RPMI8226 (cell line): ENCODE measurements at regions not wholly inside any gene's neighbourhood (a gene's known extent, or its start where the extent isn't known, plus 50 kb on each side); places are given as distances from the start of the nearest gene placed in this dataset.

ENCODE experiments used
- DNase-seq: peaks from one replicate; pipeline ENCODE4 v3.0.0-alpha.2; 2015

- no peak for DNase-seq
These were observed 326.2 kb downstream of the CD83 start for GRCh38 chr6:14443629-14444268.

GRCh38 chr6:14444295-14444972, 326.9 kb downstream of the CD83 start:
- no peak for DNase-seq

- DNase-seq = no peak
These were observed 329.7 kb downstream of the CD83 start for GRCh38 chr6:14447240-14447639.

GRCh38 chr6:14448246-14448645, 330.7 kb downstream of the CD83 start:
- DNase-seq = no peak

- no peak for DNase-seq
These were observed 332.5 kb downstream of the CD83 start for GRCh38 chr6:14450133-14450504.

GRCh38 chr6:14450578-14450977, 333.0 kb downstream of the CD83 start:
- DNase-seq = no peak

GRCh38 chr6:14451594-14452374, 334.2 kb downstream of the CD83 start:
- no peak for DNase-seq

GRCh38 chr6:14452567-14453527, 335.3 kb downstream of the CD83 start:
- DNase-seq = no peak

GRCh38 chr6:14453712-14454472, 336.3 kb downstream of the CD83 start:
- DNase-seq = peak; percentile 43

- peak; percentile 91 for DNase-seq
These were observed 336.9 kb downstream of the CD83 start for GRCh38 chr6:14454473-14454775.

- DNase-seq = no peak
These were observed 337.9 kb downstream of the CD83 start for GRCh38 chr6:14455427-14455826.

- peak; percentile 49 for DNase-seq
These were observed 338.5 kb downstream of the CD83 start for GRCh38 chr6:14455876-14456648.

- DNase-seq = no peak
These were observed 339.4 kb downstream of the CD83 start for GRCh38 chr6:14456941-14457340.

GRCh38 chr6:14458669-14459266, 341.2 kb downstream of the CD83 start:
- no peak for DNase-seq

- DNase-seq = no peak
These were observed 341.7 kb downstream of the CD83 start for GRCh38 chr6:14459315-14459714.

- DNase-seq = no peak
These were observed 343.0 kb downstream of the CD83 start for GRCh38 chr6:14460556-14460955.

GRCh38 chr6:14462135-14462534, 344.6 kb downstream of the CD83 start:
- DNase-seq = no peak

GRCh38 chr6:14462566-14462965, 345.0 kb downstream of the CD83 start:
- no peak for DNase-seq

GRCh38 chr6:14463110-14463509, 345.5 kb downstream of the CD83 start:
- no peak for DNase-seq

- DNase-seq = peak; percentile 65
These were observed 346.5 kb downstream of the CD83 start for GRCh38 chr6:14464055-14464454.

GRCh38 chr6:14464716-14465115, 347.1 kb downstream of the CD83 start:
- DNase-seq = no peak
